WTC11 (cell line): ENCODE measurements at regions not wholly inside any gene's neighbourhood (a gene's known extent, or its start where the extent isn't known, plus 50 kb on each side); places are given as distances from the start of the nearest gene placed in this dataset.

Experiments
- CTCF ChIP-seq: fragments of 200-600 bp; IDR thresholded peaks from 2 replicates; pipeline ENCODE4 v1.8.0; 2022; ENCODE audit warnings: antibody characterized with exemption
- E2F5 ChIP-seq: sonication (generic); formaldehyde crosslinking; IDR thresholded peaks from 2 replicates; pipeline ENCODE4 v1.8.1; 2022; ENCODE audit warnings: mild to moderate bottlenecking, moderate library complexity, missing genetic modification reagents
- EMX1 ChIP-seq: fragments of 250-450 bp; sonication (Bioruptor Pico); IDR thresholded peaks from 2 replicates; pipeline ENCODE4 v1.8.0; 2021; ENCODE audit warnings: mild to moderate bottlenecking
- MLX ChIP-seq: sonication (generic); formaldehyde crosslinking; IDR thresholded peaks from 2 replicates; pipeline ENCODE4 v1.8.1; 2023; ENCODE audit warnings: mild to moderate bottlenecking, missing genetic modification reagents, moderate library complexity
- TEAD4 ChIP-seq: sonication (generic); formaldehyde crosslinking; IDR thresholded peaks from 2 replicates; pipeline ENCODE4 v1.8.0; 2022; ENCODE audit warnings: mild to moderate bottlenecking, missing genetic modification reagents
- ZNF121 ChIP-seq: sonication (generic); formaldehyde crosslinking; IDR thresholded peaks from 2 replicates; pipeline ENCODE4 v1.8.0; 2023; ENCODE audit warnings: missing genetic modification reagents
- ZNF317 ChIP-seq: sonication (generic); formaldehyde crosslinking; IDR thresholded peaks from 2 replicates; pipeline ENCODE4 v1.8.1; 2023; ENCODE audit warnings: low read depth, mild to moderate bottlenecking, moderate library complexity, missing genetic modification reagents, borderline replicate concordance

GRCh38 chr3:115246461-115247020 is 99.5 kb upstream of the ZBTB20 start:
- TF ChIP-seq ZNF121 (CRISPR knock-in tag) (no peak), MLX (CRISPR knock-in tag) (no peak), CTCF (no peak), EMX1 (CRISPR knock-in tag) (no peak), ZNF317 (no peak), TEAD4 (CRISPR knock-in tag) (no peak), E2F5 (CRISPR knock-in tag) (no peak)
